ENCODE measurements at regions not wholly inside any gene's neighbourhood (a gene's known extent, or its start where the extent isn't known, plus 50 kb on each side); places are given as distances from the start of the nearest gene placed in this dataset.

GRCh38 chr7:145928937-145929336 is 187.7 kb upstream of the CNTNAP2 start:
- DNase-seq (ENCODE audit: low read depth in 4 of 4, low spot score in 2 of 4), result no peak

GRCh38 chr7:145919712-145920111 is 196.9 kb upstream of the CNTNAP2 start:
- DNase-seq (ENCODE audit: low read depth in 4 of 4, low spot score in 2 of 4), result no peak

GRCh38 chr7:145916776-145917175 is 199.8 kb upstream of the CNTNAP2 start:
- no peak for DNase-seq (ENCODE audit: low read depth in 4 of 4, low spot score in 2 of 4)

GRCh38 chr7:145915679-145916078 is 200.9 kb upstream of the CNTNAP2 start:
- DNase-seq (ENCODE audit: low read depth in 4 of 4, low spot score in 2 of 4), result peak in 1 of 4 donors; percentile 12

- no peak for DNase-seq (ENCODE audit: low read depth in 4 of 4, low spot score in 2 of 4)
These were observed 206.5 kb upstream of the CNTNAP2 start for GRCh38 chr7:145909991-145910513.

GRCh38 chr7:145903658-145904057 is 212.9 kb upstream of the CNTNAP2 start:
- no peak for DNase-seq (ENCODE audit: low read depth in 4 of 4, low spot score in 2 of 4)

GRCh38 chr7:145902123-145902522 is 214.5 kb upstream of the CNTNAP2 start:
- no peak for DNase-seq (ENCODE audit: low read depth in 4 of 4, low spot score in 2 of 4)

- DNase-seq (ENCODE audit: low read depth in 4 of 4, low spot score in 2 of 4), result no peak
These were observed 216.7 kb upstream of the CNTNAP2 start for GRCh38 chr7:145899938-145900337.

- no peak for DNase-seq (ENCODE audit: low read depth in 4 of 4, low spot score in 2 of 4)
These were observed 222.6 kb upstream of the CNTNAP2 start for GRCh38 chr7:145893925-145894535.

GRCh38 chr7:145884716-145885514 is 231.7 kb upstream of the CNTNAP2 start:
- no peak for DNase-seq (ENCODE audit: low read depth in 4 of 4, low spot score in 2 of 4)

GRCh38 chr7:145876376-145876775 is 240.2 kb upstream of the CNTNAP2 start:
- DNase-seq (ENCODE audit: low read depth in 4 of 4, low spot score in 2 of 4), result no peak

GRCh38 chr7:145875267-145875666 is 241.3 kb upstream of the CNTNAP2 start:
- DNase-seq (ENCODE audit: low read depth in 4 of 4, low spot score in 2 of 4), result no peak

- DNase-seq (ENCODE audit: low read depth in 4 of 4, low spot score in 2 of 4), result no peak
These were observed 247.7 kb upstream of the CNTNAP2 start for GRCh38 chr7:145868935-145869334.

- no peak for DNase-seq (ENCODE audit: low read depth in 4 of 4, low spot score in 2 of 4)
These were observed 254.4 kb upstream of the CNTNAP2 start for GRCh38 chr7:145862212-145862611.

GRCh38 chr7:145860809-145861208 is 255.8 kb upstream of the CNTNAP2 start:
- DNase-seq (ENCODE audit: low read depth in 4 of 4, low spot score in 2 of 4), result no peak

GRCh38 chr7:145850636-145851035 is 266.0 kb upstream of the CNTNAP2 start:
- DNase-seq (ENCODE audit: low read depth in 4 of 4, low spot score in 2 of 4), result no peak

- DNase-seq (ENCODE audit: low read depth in 4 of 4, low spot score in 2 of 4), result peak in 2 of 4 donors; percentile 1 to 6
These were observed 267.9 kb upstream of the CNTNAP2 start for GRCh38 chr7:145848691-145849090.

GRCh38 chr7:145845345-145845744 is 271.3 kb upstream of the CNTNAP2 start:
- DNase-seq (ENCODE audit: low read depth in 4 of 4, low spot score in 2 of 4), result no peak

- no peak for DNase-seq (ENCODE audit: low read depth in 4 of 4, low spot score in 2 of 4)
These were observed 276.8 kb upstream of the CNTNAP2 start for GRCh38 chr7:145839814-145840213.

- DNase-seq (ENCODE audit: low read depth in 4 of 4, low spot score in 2 of 4), result no peak
These were observed 284.9 kb upstream of the CNTNAP2 start for GRCh38 chr7:145831616-145832206.

- no peak for DNase-seq (ENCODE audit: low read depth in 4 of 4, low spot score in 2 of 4)
These were observed 298.9 kb upstream of the CNTNAP2 start for GRCh38 chr7:145817687-145818086.

- DNase-seq (ENCODE audit: low read depth in 4 of 4, low spot score in 2 of 4), result no peak
These were observed 304.4 kb upstream of the CNTNAP2 start for GRCh38 chr7:145812218-145812617.

Data from left renal cortex interstitium (tissue), 4 donors.